ENCODE measurements at regions not wholly inside any gene's neighbourhood (a gene's known extent, or its start where the extent isn't known, plus 50 kb on each side); places are given as distances from the start of the nearest gene placed in this dataset.

DNA sequence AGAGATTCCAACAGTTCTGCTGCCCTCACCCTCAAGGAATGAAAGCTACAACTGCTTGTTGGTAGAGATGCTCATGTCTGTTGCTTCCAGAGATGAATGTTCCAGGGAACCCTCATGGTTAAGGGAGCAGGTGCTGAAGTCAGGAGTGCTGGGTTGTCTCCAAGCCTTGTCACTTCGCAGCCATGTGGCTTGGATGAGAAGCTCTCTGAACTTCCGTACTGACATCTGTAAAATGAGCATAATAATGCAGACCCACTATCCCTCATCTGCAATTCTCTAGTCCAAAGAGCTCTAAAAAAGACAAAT lies 133.3 kb upstream of the ADRA1B start:
- no peak for TF ChIP-seq CTCF (IDR thresholded peaks at IDR 0.05; ENCODE audit: partially characterized antibody, unreplicated experiment)
- H3K36me3 Mint-ChIP-seq (ENCODE audit: unreplicated experiment) = no peaks in the 10 kb centered on the region
- no peak for DNase-seq
- no peaks in the 10 kb centered on the region for H3K9me3 Mint-ChIP-seq (ENCODE audit: unreplicated experiment)
- H3K4me3 Mint-ChIP-seq (ENCODE audit: unreplicated experiment) = no peak overlapping the region
- H3K27ac Mint-ChIP-seq (ENCODE audit: unreplicated experiment) = no peak overlapping the region
- H3K27me3 Mint-ChIP-seq (ENCODE audit: unreplicated experiment) = no peaks in the 10 kb centered on the region
- H3K4me1 Mint-ChIP-seq (ENCODE audit: low read depth, unreplicated experiment) = no peaks in the 10 kb centered on the region

DNA sequence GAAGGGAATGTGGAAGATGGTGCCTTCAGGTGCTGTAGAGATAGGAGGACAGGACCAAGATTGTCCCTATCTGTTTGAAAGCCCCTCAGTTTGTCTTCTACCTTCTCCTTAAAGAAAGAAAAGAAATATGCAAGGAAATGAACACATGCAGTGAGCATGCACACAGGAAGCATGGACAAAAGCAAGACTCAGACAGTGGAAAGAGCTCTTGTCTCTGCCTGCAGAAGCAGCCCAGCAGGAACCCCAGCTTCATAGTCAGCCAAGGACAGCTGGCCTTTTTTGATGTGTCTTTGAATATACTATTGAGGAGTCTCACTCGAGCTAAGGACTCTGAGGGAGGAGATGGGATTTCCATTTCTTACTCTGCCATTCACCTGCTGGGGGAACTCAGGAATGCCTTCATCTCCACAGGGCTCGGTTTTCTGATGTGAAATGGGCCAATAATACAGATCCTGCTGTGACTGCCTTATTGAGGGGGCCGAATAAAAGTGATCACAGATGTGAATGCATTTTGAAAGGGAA lies 132.5 kb upstream of the ADRA1B start:
- Mint-ChIP-seq H3K9me3 (ENCODE audit: unreplicated experiment) (no peaks in the 10 kb centered on the region), H3K27ac (ENCODE audit: unreplicated experiment) (no peak overlapping the region), H3K36me3 (ENCODE audit: unreplicated experiment) (no peaks in the 10 kb centered on the region), H3K4me1 (ENCODE audit: low read depth, unreplicated experiment) (no peaks in the 10 kb centered on the region), H3K4me3 (ENCODE audit: unreplicated experiment) (no peak overlapping the region), H3K27me3 (ENCODE audit: unreplicated experiment) (no peaks in the 10 kb centered on the region)
- no peak for DNase-seq
- TF ChIP-seq CTCF (IDR thresholded peaks at IDR 0.05; ENCODE audit: partially characterized antibody, unreplicated experiment) = no peak

- TF ChIP-seq CTCF (IDR thresholded peaks at IDR 0.05; ENCODE audit: partially characterized antibody, unreplicated experiment) = no peak
- H3K36me3 Mint-ChIP-seq (ENCODE audit: unreplicated experiment) = no peaks in the 10 kb centered on the region
- H3K4me1 Mint-ChIP-seq (ENCODE audit: low read depth, unreplicated experiment) = no peaks in the 10 kb centered on the region
- no peak overlapping the region for H3K4me3 Mint-ChIP-seq (ENCODE audit: unreplicated experiment)
- H3K27me3 Mint-ChIP-seq (ENCODE audit: unreplicated experiment) = no peaks in the 10 kb centered on the region
- no peaks in the 10 kb centered on the region for H3K9me3 Mint-ChIP-seq (ENCODE audit: unreplicated experiment)
- no peak overlapping the region for H3K27ac Mint-ChIP-seq (ENCODE audit: unreplicated experiment)
- no peak for DNase-seq
These were observed 131.3 kb upstream of the ADRA1B start for GRCh38 chr5:159784993-159785392.

DNA sequence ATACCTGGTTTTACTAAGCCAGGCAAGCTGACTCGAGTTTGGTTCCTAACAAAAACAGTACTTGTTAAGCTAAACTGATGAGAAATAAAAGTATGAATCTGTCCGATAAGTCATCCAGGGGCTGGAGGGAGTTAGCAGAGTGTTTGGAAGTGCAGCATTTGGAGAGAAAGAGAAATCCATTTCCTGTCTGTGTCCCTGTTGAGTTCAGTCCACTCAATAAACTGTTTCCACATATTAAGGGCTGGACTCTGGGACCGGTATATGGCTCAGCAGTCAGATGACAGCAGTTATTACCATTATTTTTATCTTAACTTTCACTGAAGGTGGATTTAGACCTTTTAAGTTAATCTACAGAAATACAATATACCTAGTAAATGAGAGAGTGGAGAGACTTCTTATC lies 130.6 kb upstream of the ADRA1B start:
- TF ChIP-seq CTCF (IDR thresholded peaks at IDR 0.05; ENCODE audit: partially characterized antibody, unreplicated experiment) = no peak
- no peak overlapping the region for H3K27ac Mint-ChIP-seq (ENCODE audit: unreplicated experiment)
- no peaks in the 10 kb centered on the region for H3K27me3 Mint-ChIP-seq (ENCODE audit: unreplicated experiment)
- no peak for DNase-seq
- no peaks in the 10 kb centered on the region for H3K36me3 Mint-ChIP-seq (ENCODE audit: unreplicated experiment)
- H3K4me3 Mint-ChIP-seq (ENCODE audit: unreplicated experiment) = no peak overlapping the region
- no peaks in the 10 kb centered on the region for H3K4me1 Mint-ChIP-seq (ENCODE audit: low read depth, unreplicated experiment)
- H3K9me3 Mint-ChIP-seq (ENCODE audit: unreplicated experiment) = no peaks in the 10 kb centered on the region

GRCh38 chr5:159786201-159786600 lies 130.1 kb upstream of the ADRA1B start:
- H3K4me3 Mint-ChIP-seq (ENCODE audit: unreplicated experiment) = no peak overlapping the region
- no peaks in the 10 kb centered on the region for H3K4me1 Mint-ChIP-seq (ENCODE audit: low read depth, unreplicated experiment)
- TF ChIP-seq CTCF (IDR thresholded peaks at IDR 0.05; ENCODE audit: partially characterized antibody, unreplicated experiment) = no peak
- no peaks in the 10 kb centered on the region for H3K36me3 Mint-ChIP-seq (ENCODE audit: unreplicated experiment)
- DNase-seq = no peak
- H3K27ac Mint-ChIP-seq (ENCODE audit: unreplicated experiment) = no peak overlapping the region
- H3K27me3 Mint-ChIP-seq (ENCODE audit: unreplicated experiment) = no peaks in the 10 kb centered on the region
- no peaks in the 10 kb centered on the region for H3K9me3 Mint-ChIP-seq (ENCODE audit: unreplicated experiment)
